Stimulated activated CD8-positive, alpha-beta memory T cell treated with anti-CD3 and anti-CD28 coated beads, Interleukin-15, amount 100 ng/mL, for 24 hours (primary cell): ENCODE measurements at regions not wholly inside any gene's neighbourhood (a gene's known extent, or its start where the extent isn't known, plus 50 kb on each side); places are given as distances from the start of the nearest gene placed in this dataset.

Experiments
- DNase-seq: peaks from one replicate; pipeline ENCODE4 v3.0.0-alpha.2; 2020; ENCODE audit warnings: low read depth

DNA sequence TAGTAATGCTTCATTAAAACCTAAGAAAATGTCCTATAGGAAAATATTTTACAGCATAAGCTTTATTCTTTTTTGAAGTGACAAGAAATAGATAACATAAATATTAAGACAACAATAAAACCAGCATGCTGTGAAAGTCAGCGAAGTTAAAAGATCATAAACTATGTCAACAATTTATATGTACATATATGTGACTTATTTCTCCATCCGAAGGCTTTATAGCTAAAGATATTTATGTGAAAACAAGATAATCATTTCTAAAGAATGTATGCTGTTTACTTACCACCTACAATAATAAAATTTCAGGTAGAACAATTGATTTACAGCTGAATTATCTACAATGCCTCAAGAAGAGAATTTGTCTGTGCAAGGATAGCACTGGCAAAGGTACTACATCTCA lies 283.4 kb downstream of the CRPPA start:
- no peak for DNase-seq

DNA sequence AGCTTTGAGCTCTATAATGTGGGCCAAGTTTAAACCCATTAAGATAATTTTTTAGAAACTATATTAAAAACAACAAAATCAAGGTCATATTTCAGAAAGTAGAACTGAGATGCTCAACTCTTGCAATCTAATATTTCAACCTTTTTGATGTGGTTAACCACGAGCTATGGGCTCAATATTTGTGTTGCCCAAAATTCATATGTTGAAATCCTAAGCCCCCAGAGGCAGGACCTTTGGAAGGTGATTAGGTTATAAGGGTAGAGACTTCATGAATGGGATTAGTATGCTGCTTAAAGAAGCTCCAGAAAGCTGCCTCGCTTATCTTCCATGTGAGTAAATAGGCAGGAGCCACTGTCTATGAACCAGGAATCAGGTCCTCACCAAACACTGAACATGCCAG lies 284.4 kb downstream of the CRPPA start:
- no peak for DNase-seq

- DNase-seq: no peak
Observed at GRCh38 chr7:16135658-16136057, 285.7 kb downstream of the CRPPA start.

- no peak for DNase-seq
Observed at GRCh38 chr7:16130111-16131110, 290.9 kb downstream of the CRPPA start.

DNA sequence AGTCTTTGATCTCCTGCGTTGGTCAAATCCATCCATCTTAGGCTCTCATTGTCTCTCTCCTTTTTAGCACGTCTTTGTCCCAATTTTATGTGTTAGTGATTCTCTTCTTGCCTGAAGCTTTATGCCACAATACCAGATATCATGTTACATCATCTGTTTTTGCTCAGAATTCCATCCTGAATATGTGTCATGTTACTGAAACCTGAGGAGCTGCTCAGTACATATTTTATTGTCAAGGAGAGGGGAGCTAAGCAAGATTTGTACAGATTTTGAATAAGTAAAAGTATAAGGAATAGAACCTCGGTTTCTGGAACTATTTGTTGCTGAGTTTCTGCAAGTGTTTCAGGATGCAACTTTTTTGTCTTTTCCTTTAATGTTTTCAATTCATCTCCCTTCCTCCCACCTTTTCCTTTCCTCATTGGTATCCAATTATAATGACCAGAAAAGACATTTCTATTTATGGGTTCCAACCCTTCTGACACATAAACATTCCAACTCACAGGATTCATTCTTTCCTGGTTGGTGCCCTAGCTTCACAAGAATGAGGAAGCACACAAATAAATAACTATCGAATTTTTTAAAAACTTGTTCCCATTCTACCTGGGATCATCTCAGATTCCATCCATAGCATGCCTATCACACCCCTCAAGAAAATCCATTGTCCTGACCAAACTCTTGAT lies 291.8 kb downstream of the CRPPA start:
- no peak for DNase-seq

- no peak for DNase-seq
Observed at GRCh38 chr7:16123117-16123770, 298.1 kb downstream of the CRPPA start.

- no peak for DNase-seq
Observed at GRCh38 chr7:16121876-16122390, 299.4 kb downstream of the CRPPA start.

- DNase-seq: no peak
Observed at GRCh38 chr7:16115374-16115773, 306.0 kb downstream of the CRPPA start.

DNA sequence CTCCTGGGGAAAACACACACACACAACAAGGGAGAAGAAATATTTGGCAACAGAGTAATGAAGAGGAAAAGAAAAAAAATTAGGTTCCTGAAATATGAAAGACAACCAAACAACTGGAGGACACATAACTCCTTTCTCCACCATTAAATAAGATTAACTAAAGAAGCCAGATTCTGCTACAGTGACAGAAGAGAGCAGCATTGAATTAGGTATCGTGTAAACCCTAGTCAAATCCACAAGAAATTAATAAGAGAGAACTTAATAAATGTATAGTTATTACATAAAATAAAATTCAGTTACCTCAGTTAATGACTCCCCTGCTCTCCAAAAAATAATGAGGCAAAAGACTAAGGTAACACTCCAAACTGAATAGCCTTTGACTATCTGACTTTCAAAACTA lies 306.7 kb downstream of the CRPPA start:
- no peak for DNase-seq

DNA sequence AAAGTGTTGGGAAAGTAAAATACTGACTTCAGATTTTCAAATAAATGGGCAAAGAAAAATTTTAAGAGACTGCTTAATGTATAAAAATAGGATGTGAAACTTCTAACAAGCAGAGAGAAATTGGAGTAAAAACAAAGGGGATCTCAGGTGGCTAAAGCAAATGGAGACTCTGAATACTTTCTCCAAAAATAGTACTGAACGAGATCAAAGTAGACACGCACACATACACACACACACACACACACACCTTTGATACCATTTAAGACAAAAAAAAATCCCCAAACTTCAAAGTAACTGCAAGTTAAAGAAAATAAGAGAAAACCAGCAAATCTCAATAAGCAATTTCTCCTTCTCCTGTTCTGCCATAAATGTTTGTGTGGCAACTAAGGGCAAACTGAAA lies 307.3 kb downstream of the CRPPA start:
- no peak for DNase-seq

DNA sequence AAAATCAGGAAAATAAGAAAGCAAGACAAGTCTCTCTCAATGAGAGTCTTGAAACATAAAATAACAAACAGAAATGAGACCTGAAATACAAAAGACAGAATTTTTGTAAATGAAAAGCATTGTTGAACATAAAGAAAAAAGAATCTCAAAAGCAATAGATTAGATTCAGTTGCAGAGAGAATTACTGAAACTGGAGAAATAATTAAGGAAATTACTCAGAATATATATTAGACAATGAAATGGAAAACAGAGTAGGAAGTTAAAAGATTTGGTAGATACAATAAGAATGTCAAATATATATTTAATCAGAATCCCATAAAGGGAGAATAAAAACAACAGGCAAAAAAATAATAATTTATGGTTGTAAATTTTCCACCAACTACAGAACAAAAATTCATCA lies 308.3 kb downstream of the CRPPA start:
- no peak for DNase-seq

DNA sequence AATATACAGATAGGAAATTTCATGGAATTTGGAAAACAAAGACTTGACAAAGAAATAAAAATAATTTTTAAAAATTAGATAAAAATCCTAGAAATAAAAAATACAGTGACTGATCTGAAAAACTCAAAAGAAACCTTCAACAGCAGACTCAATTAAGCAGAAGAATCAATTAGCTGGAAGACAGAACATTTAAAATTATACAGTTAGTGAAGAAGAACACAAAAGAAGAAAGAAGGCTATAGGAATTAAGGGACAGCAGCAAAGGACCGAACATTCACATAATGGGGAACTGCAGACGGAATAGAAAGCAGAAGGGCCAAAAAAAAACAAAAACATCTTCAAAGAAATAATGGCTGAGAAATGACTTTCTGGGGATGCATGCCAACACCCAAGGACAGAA lies 314.5 kb downstream of the CRPPA start:
- no peak for DNase-seq

GRCh38 chr7:16106300-16106699 lies 315.0 kb downstream of the CRPPA start:
- DNase-seq: no peak

DNA sequence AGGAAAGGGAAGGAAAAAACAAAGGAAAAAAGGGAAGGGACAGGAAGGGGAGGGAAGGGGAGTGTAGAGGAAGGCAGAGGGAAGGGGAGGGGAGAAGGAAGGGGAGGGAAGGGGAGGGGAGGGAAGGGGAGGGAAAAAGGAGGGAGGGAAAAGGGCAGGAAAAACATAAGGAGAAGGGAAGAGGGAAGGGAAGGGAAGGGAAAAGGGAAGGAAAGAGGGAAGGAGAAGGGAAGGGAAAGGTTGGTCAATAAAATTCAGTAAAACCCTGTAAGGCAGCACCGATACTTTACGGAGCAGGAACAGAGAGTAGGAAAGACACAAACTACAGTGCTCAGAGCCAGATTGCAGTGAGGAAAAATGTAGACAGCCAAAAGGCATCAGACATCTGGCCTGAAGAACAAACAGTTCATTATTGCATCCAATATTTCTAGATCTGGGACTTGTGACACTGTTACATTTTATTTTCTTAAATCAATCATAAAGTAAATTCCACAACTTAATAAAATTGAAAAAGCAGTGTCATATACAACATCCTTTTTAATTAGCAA lies 322.0 kb downstream of the CRPPA start:
- no peak for DNase-seq

- DNase-seq: no peak
Observed at GRCh38 chr7:16098585-16099179, 322.7 kb downstream of the CRPPA start.

GRCh38 chr7:16098058-16098457 lies 323.3 kb downstream of the CRPPA start:
- no peak for DNase-seq

- DNase-seq: no peak
Observed at GRCh38 chr7:16095171-16095950, 326.0 kb downstream of the CRPPA start.

DNA sequence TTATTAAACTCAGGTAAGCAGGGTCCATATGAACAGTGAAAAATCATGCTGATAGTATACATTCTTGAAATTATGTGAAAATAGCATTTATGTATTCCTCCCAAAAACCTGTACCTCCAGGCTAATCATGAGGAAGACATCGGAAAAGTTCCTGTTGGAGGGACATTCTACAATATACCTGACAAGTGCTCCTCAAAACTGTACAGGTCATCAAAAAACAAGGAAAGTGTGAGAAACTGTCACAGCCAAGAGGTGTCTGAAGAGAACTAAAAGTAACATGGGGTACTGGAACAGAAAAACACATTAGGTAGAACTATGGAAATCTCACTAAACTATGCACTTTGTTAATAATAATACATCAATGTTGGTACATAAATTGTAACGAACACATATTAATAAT lies 326.7 kb downstream of the CRPPA start:
- DNase-seq: no peak

- no peak for DNase-seq
Observed at GRCh38 chr7:16092711-16093110, 328.6 kb downstream of the CRPPA start.

GRCh38 chr7:16091701-16092310 lies 329.5 kb downstream of the CRPPA start:
- no peak for DNase-seq

DNA sequence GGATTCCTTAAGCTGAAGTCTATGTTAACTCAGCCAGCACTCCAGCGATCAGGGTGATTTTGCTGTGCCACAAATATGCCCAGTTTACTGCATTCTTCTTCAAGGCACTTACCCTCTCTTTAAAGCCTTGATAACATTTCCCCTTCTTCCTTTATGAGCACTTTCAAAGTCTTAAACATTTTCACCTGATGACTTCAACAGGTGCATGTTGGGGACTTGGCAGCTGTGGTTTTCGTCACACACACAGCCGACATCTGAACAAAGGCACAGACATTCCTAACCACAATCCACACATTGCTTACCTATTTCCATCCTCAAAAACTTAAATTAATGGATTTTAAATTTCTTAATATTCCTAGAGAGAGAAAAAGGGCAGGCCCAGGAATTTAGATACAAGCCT lies 331.5 kb downstream of the CRPPA start:
- DNase-seq: no peak
